ENCODE measurements at regions not wholly inside any gene's neighbourhood (a gene's known extent, or its start where the extent isn't known, plus 50 kb on each side); places are given as distances from the start of the nearest gene placed in this dataset.

DNA sequence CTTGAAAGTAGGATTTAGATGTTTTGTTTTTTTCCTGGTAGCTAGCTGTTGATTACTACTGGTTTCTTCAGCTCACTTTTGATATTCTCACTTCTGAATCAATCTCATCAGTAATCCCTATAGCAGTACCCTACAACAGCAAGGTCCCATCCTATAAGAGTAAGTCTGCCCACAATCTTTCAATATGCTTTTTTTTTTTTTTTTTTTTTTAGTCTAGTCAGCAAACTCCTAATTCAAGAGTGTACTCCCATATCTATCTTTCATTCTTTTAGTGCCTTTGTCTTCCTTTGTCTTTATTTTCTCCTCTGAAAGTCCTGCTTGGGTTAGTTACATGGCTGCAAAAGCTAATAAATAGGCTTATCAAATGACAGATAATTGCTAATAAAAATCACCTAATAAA lies 362.4 kb upstream of the RIOK2 start:
- no peak for DNase-seq (ENCODE audit: low spot score)
- TF ChIP-seq, protein P1, sequence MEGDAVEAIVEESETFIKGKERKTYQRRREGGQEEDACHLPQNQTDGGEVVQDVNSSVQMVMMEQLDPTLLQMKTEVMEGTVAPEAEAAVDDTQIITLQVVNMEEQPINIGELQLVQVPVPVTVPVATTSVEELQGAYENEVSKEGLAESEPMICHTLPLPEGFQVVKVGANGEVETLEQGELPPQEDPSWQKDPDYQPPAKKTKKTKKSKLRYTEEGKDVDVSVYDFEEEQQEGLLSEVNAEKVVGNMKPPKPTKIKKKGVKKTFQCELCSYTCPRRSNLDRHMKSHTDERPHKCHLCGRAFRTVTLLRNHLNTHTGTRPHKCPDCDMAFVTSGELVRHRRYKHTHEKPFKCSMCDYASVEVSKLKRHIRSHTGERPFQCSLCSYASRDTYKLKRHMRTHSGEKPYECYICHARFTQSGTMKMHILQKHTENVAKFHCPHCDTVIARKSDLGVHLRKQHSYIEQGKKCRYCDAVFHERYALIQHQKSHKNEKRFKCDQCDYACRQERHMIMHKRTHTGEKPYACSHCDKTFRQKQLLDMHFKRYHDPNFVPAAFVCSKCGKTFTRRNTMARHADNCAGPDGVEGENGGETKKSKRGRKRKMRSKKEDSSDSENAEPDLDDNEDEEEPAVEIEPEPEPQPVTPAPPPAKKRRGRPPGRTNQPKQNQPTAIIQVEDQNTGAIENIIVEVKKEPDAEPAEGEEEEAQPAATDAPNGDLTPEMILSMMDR (IDR thresholded peaks at IDR 0.05; ENCODE audit: extremely low read depth, insufficient read depth, missing control alignments): no peak
- in situ Hi-C loops (cut with MboI; ENCODE audit: low pct_unique_long_range_greater_than_20kb, low sequenced_read_pairs, unreplicated experiment): loop anchor here (25.0 kb wide), 1 partner anchor 308 kb away; no protein-coding TSS in a partner anchor

DNA sequence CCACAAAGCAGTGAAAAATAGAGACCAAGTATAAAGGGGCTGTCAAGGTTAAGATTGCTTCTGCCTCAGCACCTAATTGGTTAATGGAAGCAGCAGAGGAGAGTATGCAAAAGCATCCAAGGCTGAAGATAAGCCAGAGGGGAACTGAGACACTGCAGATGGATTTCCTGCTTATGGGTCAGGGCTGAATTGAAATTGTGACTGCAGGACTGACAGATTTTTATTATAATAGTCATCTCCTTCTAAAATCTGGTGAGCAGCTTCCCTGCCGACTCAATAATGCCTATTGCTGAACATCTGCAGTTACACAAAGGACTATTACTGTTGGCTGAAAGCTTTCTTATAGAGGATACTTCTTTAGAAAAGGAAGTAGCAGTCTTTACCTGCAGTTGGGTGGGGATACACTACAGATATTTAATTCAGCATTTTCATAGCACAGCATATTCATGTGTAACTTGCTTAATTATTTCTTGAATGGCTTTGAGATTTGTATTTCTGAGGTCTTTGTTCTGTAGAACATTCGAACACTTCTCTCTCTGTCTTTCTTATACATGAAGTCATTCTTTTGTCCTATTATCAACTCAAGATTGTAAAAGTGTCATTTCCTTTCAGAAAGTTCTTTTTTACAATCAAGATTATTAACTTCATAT lies 363.0 kb upstream of the RIOK2 start:
- in situ Hi-C loops (cut with MboI; ENCODE audit: low pct_unique_long_range_greater_than_20kb, low sequenced_read_pairs, unreplicated experiment): loop anchor here (25.0 kb wide), 1 partner anchor 309 kb away; no protein-coding TSS in a partner anchor
- no peak for DNase-seq (ENCODE audit: low spot score)
- TF ChIP-seq, protein P1 (IDR thresholded peaks at IDR 0.05; ENCODE audit: extremely low read depth, insufficient read depth, missing control alignments): no peak

DNA sequence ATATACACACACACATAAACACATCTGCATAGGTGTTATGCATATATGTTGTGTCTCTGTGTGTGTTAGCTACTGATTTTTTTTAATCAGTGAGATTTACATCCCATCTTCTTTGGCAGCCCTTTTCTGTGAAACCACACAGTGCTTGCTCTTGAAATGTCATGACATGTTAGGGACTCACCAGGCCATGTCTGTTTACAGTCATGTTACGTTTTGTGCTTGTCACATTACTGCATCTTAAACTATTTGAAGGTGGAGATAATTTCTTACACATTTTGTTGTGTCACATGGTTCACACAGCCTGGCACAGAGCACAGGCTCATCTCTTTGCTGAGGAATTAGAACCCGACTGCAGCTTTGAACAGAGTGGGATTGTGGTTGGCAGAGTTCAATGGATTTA lies 364.4 kb upstream of the RIOK2 start:
- DNase-seq (ENCODE audit: low spot score): no peak
- in situ Hi-C loops (cut with MboI; ENCODE audit: low pct_unique_long_range_greater_than_20kb, low sequenced_read_pairs, unreplicated experiment): loop anchor here (25.0 kb wide), 1 partner anchor 310 kb away; no protein-coding TSS in a partner anchor
- TF ChIP-seq, protein P1 (IDR thresholded peaks at IDR 0.05; ENCODE audit: extremely low read depth, insufficient read depth, missing control alignments): no peak

DNA sequence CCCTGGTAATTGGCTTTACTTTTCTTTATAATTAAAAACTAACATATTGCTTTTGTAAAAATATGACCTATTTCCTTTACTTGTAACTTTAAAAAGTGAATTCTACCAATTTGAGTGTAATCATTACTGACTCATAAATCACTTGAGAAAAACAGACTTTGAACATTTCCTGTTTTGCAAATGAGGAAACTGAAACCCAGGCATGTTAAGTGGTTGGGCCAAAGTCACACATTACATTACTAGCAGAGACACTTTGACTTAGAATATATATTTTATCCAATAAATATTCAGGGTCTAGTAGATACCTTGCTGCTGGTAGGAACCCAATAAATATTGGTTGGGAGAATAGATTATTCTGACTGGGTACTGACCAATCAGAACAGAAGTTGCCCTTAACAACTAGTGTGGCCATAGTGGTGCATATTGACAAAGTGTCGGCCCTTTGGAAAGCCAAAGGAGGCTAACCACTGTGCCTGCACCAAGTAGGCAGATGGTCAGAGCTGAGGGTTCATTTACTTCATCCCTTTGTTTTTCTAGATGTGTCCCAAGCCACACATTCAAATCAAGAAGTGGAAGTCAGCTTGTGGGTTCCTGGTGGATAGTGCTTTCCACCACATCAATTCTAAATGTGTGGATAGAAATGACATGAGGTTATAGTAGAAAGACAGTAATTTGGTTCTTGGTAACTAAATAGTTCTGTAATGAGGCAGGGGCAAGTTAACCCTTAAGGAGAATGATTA lies 365.1 kb upstream of the RIOK2 start:
- TF ChIP-seq, protein P1 (IDR thresholded peaks at IDR 0.05; ENCODE audit: extremely low read depth, insufficient read depth, missing control alignments): no peak
- no peak for DNase-seq (ENCODE audit: low spot score)
- in situ Hi-C loops (cut with MboI; ENCODE audit: low pct_unique_long_range_greater_than_20kb, low sequenced_read_pairs, unreplicated experiment): loop anchor here (25.0 kb wide), 1 partner anchor 311 kb away; no protein-coding TSS in a partner anchor

DNA sequence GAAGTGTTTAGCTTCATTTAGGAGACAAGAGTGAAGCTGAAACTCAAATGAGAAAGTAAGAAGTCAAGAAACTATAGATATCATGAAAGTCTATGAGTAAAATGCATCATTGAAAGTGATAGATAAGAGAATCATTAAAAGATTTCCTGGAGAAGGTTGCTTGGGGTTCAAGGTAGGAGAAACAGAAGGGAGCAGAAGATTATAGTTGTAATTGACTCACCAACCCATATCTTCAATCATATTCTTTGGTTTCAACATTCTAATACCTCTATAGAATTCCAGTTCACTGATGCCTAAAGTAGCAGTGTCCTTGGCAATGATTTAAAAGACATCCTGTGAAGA lies 365.7 kb upstream of the RIOK2 start:
- TF ChIP-seq, protein P1 (IDR thresholded peaks at IDR 0.05; ENCODE audit: extremely low read depth, insufficient read depth, missing control alignments): no peak
- no peak for DNase-seq (ENCODE audit: low spot score)
- in situ Hi-C loops (cut with MboI; ENCODE audit: low pct_unique_long_range_greater_than_20kb, low sequenced_read_pairs, unreplicated experiment): loop anchor here (25.0 kb wide), 1 partner anchor 311 kb away; no protein-coding TSS in a partner anchor

DNA sequence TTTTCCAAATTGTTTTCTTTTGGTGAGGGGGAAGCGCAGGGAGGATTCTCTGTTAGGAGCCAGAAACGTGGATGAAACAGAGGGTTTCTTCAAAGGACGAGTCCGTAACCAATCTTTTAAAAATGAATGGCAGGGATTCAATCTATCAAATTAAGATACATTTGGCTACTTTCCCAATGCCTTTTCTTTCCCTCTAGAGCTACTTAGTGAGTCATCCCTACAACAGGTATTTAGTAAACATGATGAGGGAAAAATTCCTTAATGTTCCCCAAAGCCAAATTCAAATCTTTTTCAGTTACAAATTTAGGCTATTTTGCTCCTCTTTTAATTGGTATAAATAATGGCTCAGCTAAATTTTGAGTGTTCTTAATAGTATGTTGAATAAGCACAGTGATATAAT lies 366.4 kb upstream of the RIOK2 start:
- no peak for DNase-seq (ENCODE audit: low spot score)
- TF ChIP-seq, protein P1 (IDR thresholded peaks at IDR 0.05; ENCODE audit: extremely low read depth, insufficient read depth, missing control alignments): no peak
- in situ Hi-C loops (cut with MboI; ENCODE audit: low pct_unique_long_range_greater_than_20kb, low sequenced_read_pairs, unreplicated experiment): loop anchor here (25.0 kb wide), 1 partner anchor 312 kb away; no protein-coding TSS in a partner anchor

Data from GM13977 (cell line).